Lower leg skin (tissue), 3 donors: ENCODE measurements at regions not wholly inside any gene's neighbourhood (a gene's known extent, or its start where the extent isn't known, plus 50 kb on each side); places are given as distances from the start of the nearest gene placed in this dataset.

Source experiments
- POLR2A ChIP-seq, 2 donors: fragments of 450-650 bp; IDR thresholded peaks; one replicate each; pipeline ENCODE4 v1.6.1; 2016 to 2017; ENCODE audit warnings: antibody characterized with exemption in 2 of 2, mild to moderate bottlenecking in 1 of 2, moderate library complexity in 1 of 2
- TF ChIP-seq, protein P1 (sequence below), 3 donors: fragments of 450-650 bp; IDR thresholded peaks; one replicate each; pipeline ENCODE4 v1.5.1; 2016; ENCODE audit warnings: antibody characterized with exemption in 3 of 3, mild to moderate bottlenecking in 3 of 3, moderate library complexity in 2 of 3

DNA sequence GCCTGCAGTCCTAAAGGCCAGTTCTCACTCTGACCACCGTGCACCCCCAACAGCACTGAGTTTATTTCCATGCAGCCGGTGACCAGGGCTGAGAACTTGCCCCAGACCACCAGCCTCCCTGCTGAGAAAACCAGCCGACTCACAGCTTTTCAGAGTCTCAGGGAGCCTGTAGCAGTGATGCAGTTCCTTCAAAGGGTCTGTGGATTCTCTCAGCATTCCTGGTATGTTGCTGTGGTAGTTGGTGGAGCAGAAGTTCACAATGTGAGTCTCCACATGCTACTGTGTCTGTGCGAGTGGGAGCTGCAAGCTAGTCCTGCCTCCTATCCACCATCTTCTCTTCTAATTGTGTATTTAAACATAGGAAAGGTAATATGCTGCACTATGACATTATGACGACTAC, 254.9 kb upstream of the KLF12 start:
- TF ChIP-seq, protein P1, sequence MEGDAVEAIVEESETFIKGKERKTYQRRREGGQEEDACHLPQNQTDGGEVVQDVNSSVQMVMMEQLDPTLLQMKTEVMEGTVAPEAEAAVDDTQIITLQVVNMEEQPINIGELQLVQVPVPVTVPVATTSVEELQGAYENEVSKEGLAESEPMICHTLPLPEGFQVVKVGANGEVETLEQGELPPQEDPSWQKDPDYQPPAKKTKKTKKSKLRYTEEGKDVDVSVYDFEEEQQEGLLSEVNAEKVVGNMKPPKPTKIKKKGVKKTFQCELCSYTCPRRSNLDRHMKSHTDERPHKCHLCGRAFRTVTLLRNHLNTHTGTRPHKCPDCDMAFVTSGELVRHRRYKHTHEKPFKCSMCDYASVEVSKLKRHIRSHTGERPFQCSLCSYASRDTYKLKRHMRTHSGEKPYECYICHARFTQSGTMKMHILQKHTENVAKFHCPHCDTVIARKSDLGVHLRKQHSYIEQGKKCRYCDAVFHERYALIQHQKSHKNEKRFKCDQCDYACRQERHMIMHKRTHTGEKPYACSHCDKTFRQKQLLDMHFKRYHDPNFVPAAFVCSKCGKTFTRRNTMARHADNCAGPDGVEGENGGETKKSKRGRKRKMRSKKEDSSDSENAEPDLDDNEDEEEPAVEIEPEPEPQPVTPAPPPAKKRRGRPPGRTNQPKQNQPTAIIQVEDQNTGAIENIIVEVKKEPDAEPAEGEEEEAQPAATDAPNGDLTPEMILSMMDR (IDR thresholded peaks at IDR 0.05) = no peak
- no peak for TF ChIP-seq POLR2A (IDR thresholded peaks at IDR 0.05)
